Smooth muscle cell (in vitro differentiated cells): ENCODE measurements at regions not wholly inside any gene's neighbourhood (a gene's known extent, or its start where the extent isn't known, plus 50 kb on each side); places are given as distances from the start of the nearest gene placed in this dataset.
"Not testable (repeated sequence)": the region's sequence is repeated elsewhere in the genome, so short reads cannot be mapped to it uniquely, and the experiment has no call there.

ENCODE experiments used
- DNase-seq: peaks from one replicate; lab custom pipeline; 2025; ENCODE audit not compliant: unreplicated experiment; lab: John Stamatoyannopoulos, UW
- H2AFZ ChIP-seq: fragments of 200-600 bp; sonication (generic); 2 replicates; pipeline ENCODE4 v1.6.0; 2016; ENCODE audit warnings: antibody characterized with exemption, low read depth, mild to moderate bottlenecking
- H3F3A ChIP-seq: fragments of 200-600 bp; sonication (generic); 2 replicates; pipeline ENCODE4 v1.6.0; 2017; ENCODE audit warnings: antibody characterized with exemption, low read depth
- H3K27ac ChIP-seq: fragments of 200-600 bp; sonication (generic); 2 replicates; pipeline ENCODE4 v1.5.1; 2016; ENCODE audit warnings: low read depth, mild to moderate bottlenecking
- H3K27me3 ChIP-seq: fragments of 200-600 bp; sonication (generic); 2 replicates; pipeline ENCODE4 v1.6.1; 2016; ENCODE audit warnings: low read depth, mild to moderate bottlenecking
- H3K36me3 ChIP-seq: fragments of 200-600 bp; sonication (generic); 2 replicates; pipeline ENCODE4 v1.5.1; 2016; ENCODE audit warnings: low read depth
- H3K4me1 ChIP-seq: fragments of 200-600 bp; sonication (generic); 2 replicates; pipeline ENCODE4 v1.5.1; 2016; ENCODE audit warnings: low read depth
- H3K4me2 ChIP-seq: fragments of 200-600 bp; sonication (generic); 2 replicates; pipeline ENCODE4 v1.6.0; 2016; ENCODE audit warnings: mild to moderate bottlenecking
- H3K4me3 ChIP-seq: fragments of 200-600 bp; sonication (generic); 2 replicates; pipeline ENCODE4 v1.5.1; 2016; ENCODE audit warnings: mild to moderate bottlenecking
- H3K79me2 ChIP-seq: fragments of 200-600 bp; sonication (generic); 2 replicates; pipeline ENCODE4 v1.6.0; 2016; ENCODE audit warnings: low read depth, mild to moderate bottlenecking
- H3K9ac ChIP-seq: fragments of 200-600 bp; sonication (generic); 2 replicates; pipeline ENCODE4 v1.6.0; 2016; ENCODE audit warnings: low read depth
- H3K9me3 ChIP-seq: fragments of 200-600 bp; sonication (generic); replicated peaks from 2 replicates; pipeline ENCODE4 v1.5.1; 2016; ENCODE audit warnings: low read depth
- H4K20me1 ChIP-seq: fragments of 200-600 bp; sonication (generic); 2 replicates; pipeline ENCODE4 v1.6.0; 2016; ENCODE audit warnings: low read depth
- WGBS: methylation state at CpG from one replicate; pipeline ENCODE4 v1.1.7; 2016; ENCODE audit warnings: low lambda C conversion rate; 5-methylcytosine and 5-hydroxymethylcytosine counted together
- TF ChIP-seq, protein P1 (sequence below): fragments of 200-600 bp; sonication (generic); IDR thresholded peaks from 2 replicates; pipeline ENCODE4 v1.5.1; 2017; ENCODE audit warnings: borderline replicate concordance, mild to moderate bottlenecking, antibody characterized with exemption; ENCODE audit not compliant: insufficient read depth, poor library complexity, severe bottlenecking

DNA sequence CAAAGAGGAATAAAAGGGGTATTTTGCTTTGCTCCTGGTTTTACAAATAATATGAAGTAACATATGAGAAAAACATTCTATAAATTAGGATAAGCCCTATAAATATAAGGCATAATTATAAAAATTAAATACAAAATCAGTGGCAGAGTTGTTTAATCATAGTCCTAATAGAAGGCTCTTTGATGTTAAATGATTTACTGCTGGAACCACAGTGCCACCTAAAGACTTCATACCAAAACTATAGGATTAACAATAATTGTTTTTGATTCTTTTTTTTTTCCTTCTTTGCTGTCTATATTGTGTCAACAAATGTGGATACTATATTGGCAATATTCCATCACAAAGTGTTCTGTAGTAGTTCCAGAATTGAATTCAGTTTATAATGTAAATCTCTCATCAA lies 837.7 kb upstream of the SLC39A10 start:
- H3K4me1 ChIP-seq: no peaks in the 10 kb centered on the region
- TF ChIP-seq, protein P1, sequence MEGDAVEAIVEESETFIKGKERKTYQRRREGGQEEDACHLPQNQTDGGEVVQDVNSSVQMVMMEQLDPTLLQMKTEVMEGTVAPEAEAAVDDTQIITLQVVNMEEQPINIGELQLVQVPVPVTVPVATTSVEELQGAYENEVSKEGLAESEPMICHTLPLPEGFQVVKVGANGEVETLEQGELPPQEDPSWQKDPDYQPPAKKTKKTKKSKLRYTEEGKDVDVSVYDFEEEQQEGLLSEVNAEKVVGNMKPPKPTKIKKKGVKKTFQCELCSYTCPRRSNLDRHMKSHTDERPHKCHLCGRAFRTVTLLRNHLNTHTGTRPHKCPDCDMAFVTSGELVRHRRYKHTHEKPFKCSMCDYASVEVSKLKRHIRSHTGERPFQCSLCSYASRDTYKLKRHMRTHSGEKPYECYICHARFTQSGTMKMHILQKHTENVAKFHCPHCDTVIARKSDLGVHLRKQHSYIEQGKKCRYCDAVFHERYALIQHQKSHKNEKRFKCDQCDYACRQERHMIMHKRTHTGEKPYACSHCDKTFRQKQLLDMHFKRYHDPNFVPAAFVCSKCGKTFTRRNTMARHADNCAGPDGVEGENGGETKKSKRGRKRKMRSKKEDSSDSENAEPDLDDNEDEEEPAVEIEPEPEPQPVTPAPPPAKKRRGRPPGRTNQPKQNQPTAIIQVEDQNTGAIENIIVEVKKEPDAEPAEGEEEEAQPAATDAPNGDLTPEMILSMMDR: no peak
- H3K27ac ChIP-seq: no peak overlapping the region
- no peaks in the 10 kb centered on the region for H3K79me2 ChIP-seq
- DNase-seq: no peak
- H2AFZ ChIP-seq: no peak overlapping the region
- H3F3A ChIP-seq: no peaks in the 10 kb centered on the region
- H4K20me1 ChIP-seq: no peaks in the 10 kb centered on the region
- H3K4me2 ChIP-seq: no peak overlapping the region
- no peaks in the 10 kb centered on the region for H3K9me3 ChIP-seq
- H3K4me3 ChIP-seq: no peak overlapping the region
- H3K27me3 ChIP-seq: no peaks in the 10 kb centered on the region
- no peaks in the 10 kb centered on the region for H3K36me3 ChIP-seq
- H3K9ac ChIP-seq: no peak overlapping the region

DNA sequence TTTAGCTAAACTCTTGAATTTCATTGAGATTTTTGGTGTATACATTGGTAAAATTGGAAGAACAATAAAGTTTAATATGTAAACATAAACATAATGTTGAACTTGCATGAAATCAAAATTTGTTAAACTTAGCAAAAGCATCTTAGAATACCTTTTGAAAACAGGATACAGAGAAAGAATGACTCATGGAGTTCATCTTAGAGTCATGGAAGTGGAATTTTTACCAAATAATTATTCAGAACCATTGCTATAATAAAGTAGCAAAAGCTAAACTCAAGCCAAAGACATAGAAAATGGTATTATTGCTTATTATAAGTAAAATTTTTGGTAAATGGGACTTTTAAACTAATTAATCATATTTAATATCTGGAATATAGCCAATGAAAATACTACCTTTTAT lies 841.6 kb upstream of the SLC39A10 start:
- H3K4me3 ChIP-seq: no peak overlapping the region
- H3K79me2 ChIP-seq: no peaks in the 10 kb centered on the region
- H3K9ac ChIP-seq: no peak overlapping the region
- H3F3A ChIP-seq: no peaks in the 10 kb centered on the region
- no peaks in the 10 kb centered on the region for H3K27me3 ChIP-seq
- DNase-seq: no peak
- no peak overlapping the region for H3K4me2 ChIP-seq
- H3K36me3 ChIP-seq: no peaks in the 10 kb centered on the region
- TF ChIP-seq, protein P1: no peak
- no peak overlapping the region for H3K27ac ChIP-seq
- H3K4me1 ChIP-seq: no peaks in the 10 kb centered on the region
- no peaks in the 10 kb centered on the region for H4K20me1 ChIP-seq
- H3K9me3 ChIP-seq: no peaks in the 10 kb centered on the region
- H2AFZ ChIP-seq: no peak overlapping the region

DNA sequence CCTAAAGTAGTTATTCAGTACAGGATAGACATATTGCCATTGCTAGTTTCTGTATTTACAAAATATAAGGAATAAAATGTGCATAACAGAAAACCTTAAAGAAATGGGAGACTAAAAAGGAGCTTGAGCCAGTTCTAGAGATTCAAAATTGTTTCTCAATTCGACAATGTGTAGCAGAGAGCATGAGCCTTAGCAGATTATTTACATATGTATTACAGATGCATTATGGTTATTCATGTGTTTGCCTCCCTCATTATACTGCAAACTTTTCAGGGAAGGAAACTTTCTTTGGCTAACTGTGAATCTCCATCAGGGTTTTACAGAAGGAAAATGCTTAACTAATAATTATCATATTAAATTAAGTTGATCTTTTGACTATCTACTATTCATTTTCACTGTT lies 854.4 kb upstream of the SLC39A10 start:
- H3K79me2 ChIP-seq: no peaks in the 10 kb centered on the region
- H3K27ac ChIP-seq: no peak overlapping the region
- no peaks in the 10 kb centered on the region for H3F3A ChIP-seq
- no peaks in the 10 kb centered on the region for H3K36me3 ChIP-seq
- H3K4me3 ChIP-seq: no peak overlapping the region
- 81% methylated on average over 1 of the region's 1 CpG for WGBS
- TF ChIP-seq, protein P1: no peak
- H3K9ac ChIP-seq: no peak overlapping the region
- H3K9me3 ChIP-seq: no peaks in the 10 kb centered on the region
- no peaks in the 10 kb centered on the region for H3K27me3 ChIP-seq
- H4K20me1 ChIP-seq: no peaks in the 10 kb centered on the region
- no peak for DNase-seq
- H3K4me2 ChIP-seq: no peak overlapping the region
- H2AFZ ChIP-seq: no peak overlapping the region
- H3K4me1 ChIP-seq: no peaks in the 10 kb centered on the region

DNA sequence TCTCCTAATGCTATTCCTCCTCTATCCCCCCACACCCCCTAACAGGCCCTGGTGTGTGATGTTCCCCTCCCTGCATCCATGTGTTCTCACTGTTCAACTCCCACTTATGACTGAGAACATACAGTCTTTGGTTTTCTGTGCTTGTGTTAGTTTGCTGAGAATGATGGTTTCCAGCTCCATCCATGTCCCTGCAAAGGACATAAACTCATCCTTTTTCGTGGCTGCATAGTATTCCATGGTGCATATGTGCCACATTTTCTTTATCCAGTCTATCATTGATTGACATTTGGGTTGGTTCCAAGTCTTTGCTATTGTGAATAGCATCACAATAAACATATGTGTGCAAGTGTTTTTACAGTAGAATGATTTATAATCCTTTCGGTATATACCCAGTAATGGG lies 870.0 kb upstream of the SLC39A10 start:
- not testable (repeated sequence) for H3F3A ChIP-seq, H3K27ac ChIP-seq, H2AFZ ChIP-seq, H3K27me3 ChIP-seq, H3K36me3 ChIP-seq, H3K9ac ChIP-seq, H3K9me3 ChIP-seq, H4K20me1 ChIP-seq, DNase-seq, H3K4me2 ChIP-seq, H3K4me3 ChIP-seq, H3K79me2 ChIP-seq
- WGBS: 88% methylated on average over 2 of the region's 2 CpGs
- H3K4me1 ChIP-seq: peaks cover 13% of the 10 kb centered on the region

DNA sequence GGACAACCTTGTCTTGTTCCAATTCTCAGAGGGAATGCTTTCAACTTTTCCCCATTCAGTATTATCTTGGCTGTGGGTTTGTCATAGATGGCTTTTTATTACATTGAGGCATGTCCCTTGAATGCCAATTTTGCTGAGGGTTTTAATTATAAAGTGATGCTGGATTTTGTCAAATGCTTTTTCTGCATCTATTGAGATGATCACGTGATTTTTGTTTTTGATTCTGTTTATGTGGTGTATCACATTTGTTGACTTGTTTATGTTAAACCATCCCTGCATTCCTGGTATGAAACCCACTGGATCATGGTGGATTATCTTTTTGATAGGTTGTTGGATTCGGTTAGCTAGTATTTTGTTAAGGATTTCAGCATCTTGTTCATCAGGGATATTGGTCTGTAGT lies 885.6 kb upstream of the SLC39A10 start:
- not testable (repeated sequence) for DNase-seq, H3K79me2 ChIP-seq, H3K4me3 ChIP-seq, H2AFZ ChIP-seq, H3K4me1 ChIP-seq, H3K4me2 ChIP-seq, H3K27me3 ChIP-seq, H3K9me3 ChIP-seq, H3F3A ChIP-seq, H3K9ac ChIP-seq, H3K36me3 ChIP-seq, H4K20me1 ChIP-seq, H3K27ac ChIP-seq
- WGBS: 89% methylated on average over 2 of the region's 2 CpGs
